ENCODE measurements at regions not wholly inside any gene's neighbourhood (a gene's known extent, or its start where the extent isn't known, plus 50 kb on each side); places are given as distances from the start of the nearest gene placed in this dataset.
"Not testable (repeated sequence)": the region's sequence is repeated elsewhere in the genome, so short reads cannot be mapped to it uniquely, and the experiment has no call there.

GRCh38 chr2:57185568-57185967 is 861.0 kb upstream of the VRK2 start:
- no peak for DNase-seq

- DNase-seq = no peak
Measured at GRCh38 chr2:57190007-57190406, 856.6 kb upstream of the VRK2 start.

- no peak for DNase-seq
Measured at GRCh38 chr2:57199663-57200062, 846.9 kb upstream of the VRK2 start.

- DNase-seq = no peak
Measured at GRCh38 chr2:57204364-57204763, 842.2 kb upstream of the VRK2 start.

- no peak for DNase-seq
Measured at GRCh38 chr2:57205241-57205640, 841.4 kb upstream of the VRK2 start.

GRCh38 chr2:57207191-57207590 is 839.4 kb upstream of the VRK2 start:
- DNase-seq = no peak

GRCh38 chr2:57209799-57210198 is 836.8 kb upstream of the VRK2 start:
- no peak for DNase-seq

- DNase-seq = no peak
Measured at GRCh38 chr2:57210855-57211254, 835.8 kb upstream of the VRK2 start.

- DNase-seq = no peak
Measured at GRCh38 chr2:57217013-57217412, 829.6 kb upstream of the VRK2 start.

GRCh38 chr2:57218206-57218605 is 828.4 kb upstream of the VRK2 start:
- DNase-seq = no peak

- not testable (repeated sequence) for DNase-seq
Measured at GRCh38 chr2:57229706-57230105, 816.9 kb upstream of the VRK2 start.

- not testable (repeated sequence) for DNase-seq
Measured at GRCh38 chr2:57232341-57232740, 814.3 kb upstream of the VRK2 start.

- not testable (repeated sequence) for DNase-seq
Measured at GRCh38 chr2:57251495-57251894, 795.1 kb upstream of the VRK2 start.

- DNase-seq = not testable (repeated sequence)
Measured at GRCh38 chr2:57276408-57276807, 770.2 kb upstream of the VRK2 start.

GRCh38 chr2:57278451-57278850 is 768.2 kb upstream of the VRK2 start:
- no peak for DNase-seq

- no peak for DNase-seq
Measured at GRCh38 chr2:57291209-57291608, 755.4 kb upstream of the VRK2 start.

GRCh38 chr2:57296795-57297517 is 749.6 kb upstream of the VRK2 start:
- DNase-seq = no peak

GRCh38 chr2:57313678-57314077 is 732.9 kb upstream of the VRK2 start:
- DNase-seq = no peak

- DNase-seq = no peak
Measured at GRCh38 chr2:57314682-57315081, 731.9 kb upstream of the VRK2 start.

GRCh38 chr2:57330447-57330846 is 716.2 kb upstream of the VRK2 start:
- no peak for DNase-seq

- DNase-seq = no peak
Measured at GRCh38 chr2:57333221-57333620, 713.4 kb upstream of the VRK2 start.

GRCh38 chr2:57343391-57344006 is 703.1 kb upstream of the VRK2 start:
- no peak for DNase-seq

- no peak for DNase-seq
Measured at GRCh38 chr2:57368190-57368589, 678.4 kb upstream of the VRK2 start.

GRCh38 chr2:57370882-57371585 is 675.6 kb upstream of the VRK2 start:
- no peak for DNase-seq
